Right cardiac atrium (tissue), 5 donors: ENCODE measurements at regions not wholly inside any gene's neighbourhood (a gene's known extent, or its start where the extent isn't known, plus 50 kb on each side); places are given as distances from the start of the nearest gene placed in this dataset.
"Not testable (repeated sequence)": the region's sequence is repeated elsewhere in the genome, so short reads cannot be mapped to it uniquely, and the experiment has no call there.

Source experiments
- ATAC-seq, 2 donors: fragments of 200-7000 bp; cut with Tn5 transposase; one replicate each; pipeline versions ENCODE4 v1.8.0 to v1.9.1; 2020; ENCODE audit warnings: moderate library complexity in 2 of 2, mild to moderate bottlenecking in 1 of 2
- DNase-seq, 3 donors: peaks; one replicate each; pipeline ENCODE4 v3.0.0-alpha.2; 2020
- H3K27ac ChIP-seq: one replicate; pipeline ENCODE4 v1.5.1; 2013; ENCODE audit warnings: mild to moderate bottlenecking, low read length, control low read depth, moderate library complexity
- H3K27me3 ChIP-seq: one replicate; pipeline ENCODE4 v1.6.1; 2013; ENCODE audit not compliant: control insufficient read depth, insufficient read depth
- H3K4me1 ChIP-seq: one replicate; pipeline ENCODE4 v1.6.1; 2013; ENCODE audit warnings: low read length; ENCODE audit not compliant: control insufficient read depth, insufficient read depth
- H3K4me3 ChIP-seq: one replicate; pipeline ENCODE4 v1.5.1; 2013; ENCODE audit warnings: low read length, control low read depth
- H3K9me3 ChIP-seq: one replicate; pipeline ENCODE4 v1.6.1; 2013; ENCODE audit warnings: low read length; ENCODE audit not compliant: control insufficient read depth
- WGBS: extraction: QIAGEN DNeasy Blood & Tissue Kit; methylation state at CpG from one replicate; pipeline ENCODE4 v1.1.7; 2013; 5-methylcytosine and 5-hydroxymethylcytosine counted together
- intact Hi-C, 4 donors: fragments of 100-400 bp; cut with DNase I; formaldehyde crosslinking; loops; one replicate each; pipeline versions ENCODE4 v1.11.0 to v1.14.0; 2022 to 2023
- donor health status: healthy with polysubstance abuse.
- donor health status: DM: no; HTN: yes; CAD: no.
- donor health status: DM: no; HTN: no; CAD: no.
- donor health status: DM: no; HTN: yes; CAD: no; lungs with severe emphysema.
- donor health status: DM: yes; HTN: yes; CAD: no.

DNA sequence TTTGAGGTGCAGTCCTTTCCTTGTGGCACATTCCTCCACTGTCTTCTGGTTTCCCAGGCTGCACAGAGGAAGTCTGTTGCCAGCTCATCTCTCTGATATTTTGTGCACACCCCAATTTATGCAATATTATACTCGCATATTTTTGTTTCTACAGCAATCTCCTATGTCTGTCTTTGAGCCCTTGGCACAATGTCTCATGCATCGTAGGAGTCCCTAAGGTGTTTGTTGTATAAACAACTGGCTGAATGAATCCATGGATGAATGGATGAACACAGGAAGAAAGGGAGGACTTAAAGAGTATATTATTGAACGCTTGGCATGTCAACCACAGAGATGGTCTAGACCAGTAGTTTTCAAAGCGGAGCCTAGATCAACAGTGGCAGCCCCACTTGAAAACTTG is 2907.0 kb downstream of the RPIA start:
- H3K4me3 ChIP-seq, H3K9me3 ChIP-seq, intact Hi-C loops, H3K27me3 ChIP-seq, H3K27ac ChIP-seq, ATAC-seq, H3K4me1 ChIP-seq, DNase-seq: not testable (repeated sequence)
- WGBS = 86% methylated on average over 4 of the region's 4 CpGs

DNA sequence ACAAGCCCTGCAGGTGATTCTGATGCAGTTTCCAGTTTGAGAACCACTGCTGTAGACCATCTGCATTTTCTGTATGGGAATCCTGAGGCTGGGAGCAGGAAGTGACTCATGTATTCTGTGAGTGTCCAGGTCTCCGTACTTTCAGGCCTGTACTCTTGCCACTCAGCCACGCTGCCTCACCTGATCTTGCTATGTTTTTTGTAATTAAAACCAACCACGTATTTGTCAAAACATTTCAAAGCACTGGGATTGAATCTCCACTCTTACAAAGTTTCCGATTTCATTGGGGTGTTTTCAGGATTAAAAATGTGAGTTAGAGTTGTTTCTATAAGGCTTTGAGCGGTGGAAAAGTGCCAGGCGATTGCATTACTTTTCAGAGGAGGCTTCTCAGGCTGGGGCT is 2907.5 kb downstream of the RPIA start:
- intact Hi-C loops, H3K4me3 ChIP-seq, H3K9me3 ChIP-seq, ATAC-seq, H3K27ac ChIP-seq, H3K4me1 ChIP-seq, H3K27me3 ChIP-seq, DNase-seq: not testable (repeated sequence)
- WGBS = 72% methylated on average over 6 of the region's 6 CpGs

DNA sequence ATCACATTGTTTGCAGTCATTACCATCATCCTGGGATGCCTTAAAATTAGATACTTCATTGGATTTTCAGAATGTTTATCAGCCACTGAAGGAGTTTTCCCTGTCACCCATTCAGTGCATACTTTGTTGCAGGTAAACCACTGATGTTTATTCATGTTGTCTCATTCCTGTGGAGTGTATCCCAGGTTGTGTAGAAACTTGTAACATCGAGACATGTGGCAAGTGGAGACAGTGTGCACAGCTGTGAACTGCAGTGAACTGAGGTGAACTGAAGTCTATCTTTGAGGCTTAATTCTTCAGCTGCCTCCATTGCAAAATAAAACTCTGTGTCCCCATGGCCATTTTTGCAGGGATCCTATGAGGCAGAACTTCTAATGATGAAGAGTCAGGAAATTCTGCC is 2911.4 kb downstream of the RPIA start:
- DNase-seq, intact Hi-C loops, H3K27me3 ChIP-seq, H3K9me3 ChIP-seq, H3K4me3 ChIP-seq, ATAC-seq, H3K4me1 ChIP-seq, H3K27ac ChIP-seq: not testable (repeated sequence)
- WGBS = 77% methylated on average over 1 of the region's 1 CpG

DNA sequence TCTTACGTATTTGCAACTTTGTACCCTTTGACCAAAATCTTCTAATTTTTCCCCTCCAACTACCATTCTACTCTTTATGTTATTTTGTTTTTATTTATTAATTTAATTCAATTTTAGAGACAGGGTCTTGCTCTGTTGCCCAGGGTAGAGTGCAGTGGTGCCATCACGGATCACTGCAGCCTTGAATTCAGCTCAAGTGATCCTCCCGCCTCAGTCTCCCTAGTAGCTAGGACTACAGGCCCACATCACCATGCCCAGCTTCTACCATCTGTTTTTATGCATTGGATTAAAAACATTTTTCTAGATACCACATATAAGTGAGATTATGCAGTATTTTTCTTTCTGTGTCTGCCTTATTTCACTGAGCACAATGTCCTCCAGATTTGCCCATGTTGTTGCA is 2912.5 kb downstream of the RPIA start:
- whole genome bisulfite sequencing = 73% methylated on average over 2 of the region's 3 CpGs
- H3K27ac ChIP-seq, H3K9me3 ChIP-seq, H3K4me3 ChIP-seq, intact Hi-C loops, H3K27me3 ChIP-seq, ATAC-seq, DNase-seq, H3K4me1 ChIP-seq: not testable (repeated sequence)

DNA sequence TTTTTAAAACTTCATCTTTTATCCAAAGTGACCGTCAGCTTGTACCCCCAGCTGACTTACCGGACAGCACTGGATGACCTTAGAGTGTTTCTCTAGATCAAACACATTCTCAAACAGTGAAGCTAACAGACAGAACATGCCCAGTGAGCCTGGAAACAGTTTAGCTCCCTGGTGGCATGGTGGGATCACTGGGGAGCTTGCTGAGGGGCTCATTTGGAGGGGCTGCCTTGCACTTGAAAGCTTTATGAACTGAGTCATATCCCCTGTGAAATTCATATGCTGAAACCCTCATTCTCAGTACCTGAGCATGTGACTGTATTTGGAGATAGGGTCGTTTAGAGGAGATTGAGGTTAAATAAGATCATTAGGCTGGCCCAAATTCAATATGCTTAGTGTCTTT is 2913.2 kb downstream of the RPIA start:
- H3K27ac ChIP-seq, H3K9me3 ChIP-seq, ATAC-seq, H3K27me3 ChIP-seq, intact Hi-C loops, H3K4me3 ChIP-seq, H3K4me1 ChIP-seq, DNase-seq: not testable (repeated sequence)
- WGBS = 77% methylated on average over 3 of the region's 3 CpGs

DNA sequence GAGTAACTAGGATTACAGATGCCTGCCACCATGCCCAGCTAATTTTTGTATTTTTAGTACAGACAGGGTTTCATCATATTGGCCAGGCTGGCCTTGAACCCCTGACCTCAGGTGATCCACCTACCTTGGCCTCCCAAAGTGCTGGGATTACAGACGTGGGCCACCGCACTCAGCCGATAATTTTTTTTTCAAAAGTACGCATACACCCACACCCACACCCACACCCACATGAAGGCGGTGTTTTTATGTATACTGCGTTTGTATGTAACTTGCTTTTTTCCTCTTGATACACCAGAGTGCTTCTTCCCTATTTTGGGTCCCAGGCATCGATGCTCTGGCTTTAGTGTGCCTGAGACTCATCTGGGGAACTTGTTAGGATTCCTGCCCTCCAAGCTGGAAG is 2932.3 kb downstream of the RPIA start:
- 90% methylated on average over 6 of the region's 7 CpGs for WGBS
- H3K4me3 ChIP-seq, intact Hi-C loops, DNase-seq, H3K27ac ChIP-seq, H3K27me3 ChIP-seq, ATAC-seq, H3K9me3 ChIP-seq, H3K4me1 ChIP-seq: not testable (repeated sequence)

DNA sequence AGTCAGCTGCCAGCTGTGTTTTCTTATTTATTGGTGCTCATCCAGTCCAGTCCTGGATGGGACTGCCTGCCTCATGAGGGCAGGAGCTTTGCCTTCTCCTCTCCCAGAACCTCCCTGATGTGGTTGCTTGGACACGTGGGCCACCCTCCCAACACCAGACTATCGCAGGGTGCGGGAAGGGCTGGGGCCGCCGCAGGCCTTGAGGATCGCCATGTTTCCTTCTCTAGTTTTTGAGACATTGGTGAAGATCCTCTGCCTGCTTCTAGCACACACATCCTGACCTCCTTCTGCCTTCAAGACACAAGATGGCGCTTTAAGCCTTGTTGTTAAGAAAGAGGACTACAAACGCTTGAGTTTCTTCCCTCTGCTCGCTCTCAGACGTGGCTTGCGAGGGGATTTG is 2937.0 kb downstream of the RPIA start:
- H3K9me3 ChIP-seq, H3K27ac ChIP-seq, intact Hi-C loops, H3K27me3 ChIP-seq, H3K4me1 ChIP-seq, ATAC-seq, H3K4me3 ChIP-seq: not testable (repeated sequence)
- WGBS = 70% methylated on average over 6 of the region's 11 CpGs
- DNase-seq = peak in 2 of 3 donors; percentile 7 to 9

DNA sequence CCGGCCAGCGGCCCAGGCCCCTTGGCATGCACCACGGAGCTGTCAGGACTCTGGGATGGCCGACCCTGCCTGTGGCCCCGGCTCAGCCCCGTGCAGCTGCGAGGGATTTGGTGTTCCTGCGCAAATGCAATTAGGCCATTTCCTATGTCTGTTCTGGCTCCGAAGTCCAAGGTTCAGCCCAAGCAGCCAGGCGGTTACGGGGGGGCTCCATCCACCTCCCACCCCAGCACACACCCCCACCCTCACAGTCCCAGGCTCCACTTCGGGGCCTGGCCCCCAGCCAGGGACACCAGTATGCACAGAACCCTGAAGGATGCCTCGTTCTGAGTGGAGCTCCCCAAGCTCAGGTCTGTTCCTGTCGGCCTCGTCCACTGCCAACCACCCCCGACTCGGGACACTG is 2965.7 kb downstream of the RPIA start:
- H3K27me3 ChIP-seq, H3K27ac ChIP-seq, H3K9me3 ChIP-seq, ATAC-seq, H3K4me3 ChIP-seq, H3K4me1 ChIP-seq, intact Hi-C loops: not testable (repeated sequence)
- DNase-seq = peak; percentile 53 to 79 (median 66)
- whole genome bisulfite sequencing = 59% methylated on average over 5 of the region's 17 CpGs

DNA sequence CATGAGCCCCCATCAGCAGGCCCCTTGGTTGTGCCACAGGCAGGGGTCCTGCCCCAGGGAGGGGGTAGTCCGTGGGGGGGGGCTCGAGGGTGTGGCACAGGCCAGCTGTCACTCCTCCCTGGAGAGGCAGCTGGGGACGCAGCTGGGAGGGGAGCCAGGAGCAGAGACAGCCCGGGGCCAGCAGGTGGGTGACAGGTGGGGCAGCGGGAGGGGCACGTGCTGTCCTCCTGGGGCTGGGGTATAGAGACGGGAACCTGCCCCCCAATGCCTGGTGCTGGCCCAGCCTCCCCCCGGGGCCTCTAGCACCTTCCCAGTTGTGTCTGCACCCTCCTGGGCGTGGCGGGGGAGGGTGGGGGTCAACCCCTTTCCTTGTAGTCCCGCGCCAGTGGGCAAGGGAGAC is 2966.9 kb downstream of the RPIA start:
- peak; percentile 7 to 41 (median 28) for DNase-seq
- H3K4me3 ChIP-seq, H3K9me3 ChIP-seq, H3K4me1 ChIP-seq, H3K27ac ChIP-seq, H3K27me3 ChIP-seq, ATAC-seq, intact Hi-C loops: not testable (repeated sequence)
- WGBS = 70% methylated on average over 12 of the region's 12 CpGs

DNA sequence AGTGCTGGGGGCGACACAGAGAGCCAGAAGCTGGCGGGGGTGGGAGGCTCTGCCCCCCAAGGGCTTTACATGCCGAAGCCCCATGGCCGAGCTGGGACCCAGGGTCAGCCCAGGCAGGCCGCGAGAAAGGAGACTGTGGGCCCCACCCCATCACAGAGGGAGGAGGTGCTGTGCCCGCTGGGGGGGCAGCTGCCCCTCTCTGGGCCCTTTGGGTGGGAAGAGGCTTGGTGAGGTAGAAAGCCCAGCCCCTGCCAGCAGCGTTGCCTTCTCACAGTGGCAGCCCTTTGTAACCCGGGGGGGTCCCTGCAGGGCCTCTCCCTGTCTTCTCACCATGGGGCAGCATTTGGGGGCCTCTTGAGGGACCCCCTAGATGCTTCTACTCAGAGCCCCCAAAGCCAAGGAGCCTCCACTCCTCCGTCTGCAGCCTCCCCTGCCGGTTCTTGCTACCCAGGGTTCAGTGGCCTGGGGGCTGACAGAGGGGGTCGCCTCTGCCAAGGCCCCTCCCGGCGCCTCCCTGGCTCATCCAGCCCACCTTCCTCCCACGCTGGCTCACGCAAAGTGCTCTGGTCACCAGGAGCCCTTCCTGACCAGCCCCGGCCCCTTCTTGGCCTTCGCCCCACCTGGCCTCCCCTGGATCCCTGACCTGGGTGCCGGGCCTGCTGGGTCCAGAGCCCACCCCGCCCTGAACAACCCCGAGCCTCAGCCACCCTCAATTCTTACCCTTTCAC is 2967.9 kb downstream of the RPIA start:
- H3K9me3 ChIP-seq, H3K27ac ChIP-seq, H3K4me1 ChIP-seq, H3K27me3 ChIP-seq, ATAC-seq, intact Hi-C loops: not testable (repeated sequence)
- 38% methylated on average over 12 of the region's 21 CpGs for WGBS
- peak in 2 of 3 donors; percentile 8 to 30 for DNase-seq
- peak overlapping the region; percentile 25 for H3K4me3 ChIP-seq

DNA sequence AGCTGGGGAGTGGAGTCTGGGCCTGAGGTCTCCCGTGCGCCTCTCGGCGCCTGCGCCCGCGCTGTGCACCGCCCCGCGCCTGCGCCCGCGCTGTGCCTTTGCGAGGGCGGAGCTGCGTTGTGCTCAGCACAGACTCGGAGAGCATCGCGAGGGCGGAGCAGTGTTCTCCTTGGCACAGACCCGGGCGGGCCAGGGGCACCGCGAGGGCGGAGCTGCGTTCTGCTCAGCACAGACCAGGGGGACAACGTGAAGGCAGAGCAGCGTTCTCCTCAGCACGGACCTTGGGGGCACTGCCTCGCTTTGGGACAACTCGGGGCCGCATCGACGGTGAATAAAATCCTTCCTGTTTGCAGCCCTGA is 2968.4 kb downstream of the RPIA start:
- 7% methylated on average over 19 of the region's 34 CpGs for WGBS
- ATAC-seq = peak; percentile 99 to 100

DNA sequence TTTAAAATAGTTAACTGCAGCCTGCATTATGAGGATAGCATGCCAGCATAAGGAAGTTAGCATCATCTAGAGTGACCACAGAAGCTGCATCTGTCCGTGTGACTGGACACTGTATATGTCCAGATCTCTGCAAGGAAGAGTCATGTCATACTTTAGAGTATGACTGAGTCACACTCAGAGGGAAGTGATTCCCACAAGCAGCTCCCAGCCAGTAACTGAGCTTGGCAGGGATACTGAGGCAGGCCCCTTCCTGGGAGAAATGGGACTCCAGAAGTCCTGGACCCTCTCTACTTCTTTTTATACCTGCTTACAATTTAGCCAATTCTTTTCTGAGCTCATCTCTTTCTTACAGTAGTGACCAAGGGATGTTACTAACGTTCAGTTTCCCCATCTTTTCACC is 2975.9 kb downstream of the RPIA start:
- WGBS = 38% methylated on average over 1 of the region's 2 CpGs
- H3K27ac ChIP-seq, H3K27me3 ChIP-seq, H3K9me3 ChIP-seq, DNase-seq, intact Hi-C loops, H3K4me1 ChIP-seq, H3K4me3 ChIP-seq, ATAC-seq: not testable (repeated sequence)

More for the DNA sequence above, 2968.4 kb downstream of the RPIA start:
- DNase-seq = peak; percentile 44 to 77 (median 76)
- H3K9me3 ChIP-seq, intact Hi-C loops, H3K27ac ChIP-seq, H3K27me3 ChIP-seq, H3K4me1 ChIP-seq: not testable (repeated sequence)
- H3K4me3 ChIP-seq = peak overlapping the region; percentile 39
